ENCODE measurements at regions not wholly inside any gene's neighbourhood (a gene's known extent, or its start where the extent isn't known, plus 50 kb on each side); places are given as distances from the start of the nearest gene placed in this dataset.

- TF ChIP-seq ZNF318 (IDR thresholded peaks at IDR 0.05; ENCODE audit: borderline replicate concordance in 1 of 2, low read depth in 1 of 2) (no peak), ZNF274 (IDR thresholded peaks at IDR 0.05; ENCODE audit: borderline replicate concordance, low read depth, low read length) (no peak), PYGO2 (tag; IDR thresholded peaks at IDR 0.05) (no peak), ETV5 (CRISPR knock-in tag; IDR thresholded peaks at IDR 0.05; ENCODE audit: low read depth) (no peak), CEBPB (tag; IDR thresholded peaks at IDR 0.05) (no peak), PRDM10 (IDR thresholded peaks at IDR 0.05; ENCODE audit: partially characterized antibody) (no peak)
These were observed 85.0 kb upstream of the XCR1 start (continued) for GRCh38 chr3:46112296-46112695.
